AG20443 (cell line): ENCODE measurements at regions not wholly inside any gene's neighbourhood (a gene's known extent, or its start where the extent isn't known, plus 50 kb on each side); places are given as distances from the start of the nearest gene placed in this dataset.

Experiments
- DNase-seq: peaks from one replicate; pipeline ENCODE4 v3.0.0; 2012; ENCODE audit warnings: low spot score, mixed read lengths

- DNase-seq: no peak
Observed at GRCh38 chr17:70875729-70876310, 706.5 kb downstream of the KCNJ2 start.

- DNase-seq: no peak
Observed at GRCh38 chr17:70878879-70879278, 709.5 kb downstream of the KCNJ2 start.

- no peak for DNase-seq
Observed at GRCh38 chr17:70879401-70879800, 710.1 kb downstream of the KCNJ2 start.

- no peak for DNase-seq
Observed at GRCh38 chr17:70881093-70881492, 711.8 kb downstream of the KCNJ2 start.

GRCh38 chr17:70882504-70882903, 713.2 kb downstream of the KCNJ2 start:
- no peak for DNase-seq

- DNase-seq: no peak
Observed at GRCh38 chr17:70886648-70887047, 717.3 kb downstream of the KCNJ2 start.

GRCh38 chr17:70888324-70888723, 719.0 kb downstream of the KCNJ2 start:
- DNase-seq: no peak

- no peak for DNase-seq
Observed at GRCh38 chr17:70891306-70891705, 722.0 kb downstream of the KCNJ2 start.

GRCh38 chr17:70892527-70892926, 723.2 kb downstream of the KCNJ2 start:
- no peak for DNase-seq

GRCh38 chr17:70896843-70897242, 727.5 kb downstream of the KCNJ2 start:
- DNase-seq: no peak

- no peak for DNase-seq
Observed at GRCh38 chr17:70897446-70897845, 728.1 kb downstream of the KCNJ2 start.

- no peak for DNase-seq
Observed at GRCh38 chr17:70901870-70902269, 732.5 kb downstream of the KCNJ2 start.

GRCh38 chr17:70905796-70906195, 736.5 kb downstream of the KCNJ2 start:
- DNase-seq: peak; percentile 89

- peak; percentile 26 for DNase-seq
Observed at GRCh38 chr17:70906808-70907207, 737.5 kb downstream of the KCNJ2 start.

- DNase-seq: peak; percentile 36
Observed at GRCh38 chr17:70912716-70913485, 743.6 kb downstream of the KCNJ2 start.

GRCh38 chr17:70916469-70916868, 747.1 kb downstream of the KCNJ2 start:
- DNase-seq: no peak

- no peak for DNase-seq
Observed at GRCh38 chr17:70919241-70919640, 749.9 kb downstream of the KCNJ2 start.

GRCh38 chr17:70920416-70920815, 751.1 kb downstream of the KCNJ2 start:
- DNase-seq: no peak

- DNase-seq: no peak
Observed at GRCh38 chr17:70922268-70922667, 752.9 kb downstream of the KCNJ2 start.

GRCh38 chr17:70924776-70925175, 755.4 kb downstream of the KCNJ2 start:
- no peak for DNase-seq

GRCh38 chr17:70929226-70929625, 759.9 kb downstream of the KCNJ2 start:
- DNase-seq: peak; percentile 38

GRCh38 chr17:70934231-70934630, 764.9 kb downstream of the KCNJ2 start:
- DNase-seq: no peak

- DNase-seq: no peak
Observed at GRCh38 chr17:70934835-70935234, 765.5 kb downstream of the KCNJ2 start.

GRCh38 chr17:70936724-70937123, 767.4 kb downstream of the KCNJ2 start:
- no peak for DNase-seq
